ENCODE measurements at regions not wholly inside any gene's neighbourhood (a gene's known extent, or its start where the extent isn't known, plus 50 kb on each side); places are given as distances from the start of the nearest gene placed in this dataset.

- peaks cover 57 to 78% (median 57%) of the 10 kb centered on the region in 3 donors for H3K4me1 Mint-ChIP-seq
- no peaks in the 10 kb centered on the region for H3K27me3 Mint-ChIP-seq
- peaks cover 0 to 4% (median 0%) of the 10 kb centered on the region in 7 donors for H3K9me3 Mint-ChIP-seq
- no peak for ATAC-seq (ENCODE audit: low read depth in 2 of 2)
- peak overlapping the region in 2 of 6 donors; percentile 49 to 61 for H3K27ac Mint-ChIP-seq
- DNase-seq = no peak
- peak overlapping the region in 1 of 8 donors; percentile 40 for H3K4me3 Mint-ChIP-seq
- H3K36me3 Mint-ChIP-seq = no peaks in the 10 kb centered on the region
Observed at GRCh38 chr20:19823216-19823615, 65.2 kb downstream of the RIN2 start.

GRCh38 chr20:19823971-19824370 is 65.9 kb downstream of the RIN2 start:
- no peaks in the 10 kb centered on the region for H3K27me3 Mint-ChIP-seq
- peaks cover 0 to 2% (median 0%) of the 10 kb centered on the region in 7 donors for H3K9me3 Mint-ChIP-seq
- H3K27ac Mint-ChIP-seq = peak overlapping the region in 2 of 6 donors; percentile 41 to 76
- ATAC-seq (ENCODE audit: low read depth in 2 of 2) (no peak), DNase-seq (no peak)
- H3K4me3 Mint-ChIP-seq = peak overlapping the region in 4 of 8 donors; percentile 57 to 86 (median 73)
- H3K36me3 Mint-ChIP-seq = no peaks in the 10 kb centered on the region
- peaks cover 65 to 80% (median 65%) of the 10 kb centered on the region in 3 donors for H3K4me1 Mint-ChIP-seq

GRCh38 chr20:19824861-19825260 is 66.8 kb downstream of the RIN2 start:
- H3K27ac Mint-ChIP-seq = peak overlapping the region in 3 of 6 donors; percentile 3 to 86 (median 32)
- H3K9me3 Mint-ChIP-seq = no peaks in the 10 kb centered on the region
- ATAC-seq (ENCODE audit: low read depth in 2 of 2) (no peak), DNase-seq (no peak)
- peak overlapping the region in 4 of 8 donors; percentile 17 to 83 (median 60) for H3K4me3 Mint-ChIP-seq
- no peaks in the 10 kb centered on the region for H3K27me3 Mint-ChIP-seq
- no peaks in the 10 kb centered on the region for H3K36me3 Mint-ChIP-seq
- H3K4me1 Mint-ChIP-seq = peaks cover 70 to 85% (median 70%) of the 10 kb centered on the region in 3 donors

GRCh38 chr20:19826179-19826914 is 68.3 kb downstream of the RIN2 start:
- DNase-seq = no peak
- peaks cover 56 to 72% (median 59%) of the 10 kb centered on the region in 3 donors for H3K4me1 Mint-ChIP-seq
- no peak for ATAC-seq (ENCODE audit: low read depth in 2 of 2)
- peak overlapping the region in 2 of 6 donors; percentile 5 to 72 for H3K27ac Mint-ChIP-seq
- H3K27me3 Mint-ChIP-seq = no peaks in the 10 kb centered on the region
- no peaks in the 10 kb centered on the region for H3K9me3 Mint-ChIP-seq
- no peak overlapping the region for H3K4me3 Mint-ChIP-seq
- no peaks in the 10 kb centered on the region for H3K36me3 Mint-ChIP-seq

- Mint-ChIP-seq H3K27me3 (no peaks in the 10 kb centered on the region), H3K36me3 (no peaks in the 10 kb centered on the region), H3K4me3 (peak overlapping the region in 5 of 8 donors; percentile 52 to 76 (median 59)), H3K27ac (peak overlapping the region; percentile 21 to 83 (median 51)), H3K4me1 (peaks cover 46 to 70% (median 52%) of the 10 kb centered on the region in 3 donors), H3K9me3 (no peaks in the 10 kb centered on the region)
- peak; percentile 22 to 62 for ATAC-seq (ENCODE audit: low read depth in 2 of 2)
- no peak for DNase-seq
Observed at GRCh38 chr20:19827818-19828217, 69.8 kb downstream of the RIN2 start.

GRCh38 chr20:19828232-19828631 is 70.2 kb downstream of the RIN2 start:
- peak; percentile 93 to 95 for ATAC-seq (ENCODE audit: low read depth in 2 of 2)

GRCh38 chr20:19830211-19830785 is 72.2 kb downstream of the RIN2 start:
- peaks cover 35 to 54% (median 41%) of the 10 kb centered on the region in 3 donors for H3K4me1 Mint-ChIP-seq
- no peaks in the 10 kb centered on the region for H3K36me3 Mint-ChIP-seq
- no peak for DNase-seq
- peak overlapping the region in 2 of 6 donors; percentile 49 to 59 for H3K27ac Mint-ChIP-seq
- ATAC-seq (ENCODE audit: low read depth in 2 of 2) = no peak
- H3K27me3 Mint-ChIP-seq = peaks cover 0 to 7% (median 0%) of the 10 kb centered on the region in 3 donors
- no peaks in the 10 kb centered on the region for H3K9me3 Mint-ChIP-seq
- no peak overlapping the region for H3K4me3 Mint-ChIP-seq

More at GRCh38 chr20:19828232-19828631, 70.2 kb downstream of the RIN2 start:
- Mint-ChIP-seq H3K4me1 (peaks cover 50 to 71% (median 56%) of the 10 kb centered on the region in 3 donors), H3K27me3 (no peaks in the 10 kb centered on the region), H3K27ac (peak overlapping the region; percentile 27 to 84 (median 68)), H3K9me3 (no peaks in the 10 kb centered on the region), H3K36me3 (no peaks in the 10 kb centered on the region), H3K4me3 (peak overlapping the region in 6 of 8 donors; percentile 30 to 76 (median 56))
- DNase-seq = peak; percentile 68

- ATAC-seq (ENCODE audit: low read depth in 2 of 2) = no peak
- Mint-ChIP-seq H3K36me3 (no peaks in the 10 kb centered on the region), H3K27me3 (peaks cover 0 to 12% (median 0%) of the 10 kb centered on the region in 3 donors), H3K4me3 (peak overlapping the region in 2 of 8 donors; percentile 16 to 69), H3K9me3 (no peaks in the 10 kb centered on the region), H3K4me1 (peaks cover 25 to 36% (median 26%) of the 10 kb centered on the region in 3 donors), H3K27ac (no peak overlapping the region)
- DNase-seq = no peak
Observed at GRCh38 chr20:19832875-19833274, 74.8 kb downstream of the RIN2 start.

GRCh38 chr20:19833395-19833794 is 75.3 kb downstream of the RIN2 start:
- peaks cover 20 to 30% (median 21%) of the 10 kb centered on the region in 3 donors for H3K4me1 Mint-ChIP-seq
- peaks cover 0 to 13% (median 0%) of the 10 kb centered on the region in 3 donors for H3K27me3 Mint-ChIP-seq
- H3K9me3 Mint-ChIP-seq = no peaks in the 10 kb centered on the region
- H3K4me3 Mint-ChIP-seq = peak overlapping the region in 1 of 8 donors; percentile 16
- ATAC-seq (ENCODE audit: low read depth in 2 of 2) = no peak
- DNase-seq = no peak
- H3K27ac Mint-ChIP-seq = no peak overlapping the region
- H3K36me3 Mint-ChIP-seq = no peaks in the 10 kb centered on the region

- Mint-ChIP-seq H3K27ac (no peak overlapping the region), H3K9me3 (no peaks in the 10 kb centered on the region), H3K4me3 (no peak overlapping the region), H3K27me3 (peaks cover 0 to 19% (median 2%) of the 10 kb centered on the region in 3 donors), H3K4me1 (peaks cover 11 to 21% (median 12%) of the 10 kb centered on the region in 3 donors), H3K36me3 (no peaks in the 10 kb centered on the region)
- no peak for DNase-seq
- no peak for ATAC-seq (ENCODE audit: low read depth in 2 of 2)
Observed at GRCh38 chr20:19834287-19834686, 76.2 kb downstream of the RIN2 start.

- no peak overlapping the region for H3K4me3 Mint-ChIP-seq
- H3K27ac Mint-ChIP-seq = no peak overlapping the region
- no peak for ATAC-seq (ENCODE audit: low read depth in 2 of 2)
- no peaks in the 10 kb centered on the region for H3K36me3 Mint-ChIP-seq
- no peaks in the 10 kb centered on the region for H3K9me3 Mint-ChIP-seq
- H3K4me1 Mint-ChIP-seq = peaks cover 9 to 16% (median 10%) of the 10 kb centered on the region in 3 donors
- peaks cover 0 to 24% (median 7%) of the 10 kb centered on the region in 3 donors for H3K27me3 Mint-ChIP-seq
- no peak for DNase-seq
Observed at GRCh38 chr20:19834783-19835182, 76.7 kb downstream of the RIN2 start.

- ATAC-seq (ENCODE audit: low read depth in 2 of 2) (no peak), DNase-seq (no peak)
- Mint-ChIP-seq H3K4me3 (no peak overlapping the region), H3K9me3 (no peaks in the 10 kb centered on the region), H3K27ac (no peak overlapping the region), H3K4me1 (peaks cover 9 to 15% (median 10%) of the 10 kb centered on the region in 3 donors), H3K36me3 (no peaks in the 10 kb centered on the region), H3K27me3 (peaks cover under 1 to 29% (median 12%) of the 10 kb centered on the region in 3 donors)
Observed at GRCh38 chr20:19835533-19836222, 77.6 kb downstream of the RIN2 start.

- Mint-ChIP-seq H3K36me3 (no peaks in the 10 kb centered on the region), H3K27me3 (peaks cover 12 to 47% (median 28%) of the 10 kb centered on the region in 3 donors), H3K27ac (no peak overlapping the region), H3K9me3 (peaks cover 0 to 11% (median 3%) of the 10 kb centered on the region in 7 donors), H3K4me1 (peaks cover 0 to 4% (median under 1%) of the 10 kb centered on the region in 3 donors), H3K4me3 (no peak overlapping the region)
- ATAC-seq (ENCODE audit: low read depth in 2 of 2) (no peak), DNase-seq (no peak)
Observed at GRCh38 chr20:19838468-19838867, 80.4 kb downstream of the RIN2 start.
